ENCODE measurements at regions not wholly inside any gene's neighbourhood (a gene's known extent, or its start where the extent isn't known, plus 50 kb on each side); places are given as distances from the start of the nearest gene placed in this dataset.

GRCh38 chr7:22002726-22003125 lies 57.0 kb upstream of the CDCA7L start:
- no peak for DNase-seq

GRCh38 chr7:22001345-22002004 lies 55.8 kb upstream of the CDCA7L start:
- peak; percentile 90 for DNase-seq

- peak; percentile 37 for DNase-seq
Observed at GRCh38 chr7:21999896-22000295, 54.2 kb upstream of the CDCA7L start.

GRCh38 chr7:21996641-21997040 lies 50.9 kb upstream of the CDCA7L start:
- DNase-seq, result peak; percentile 20
